Fibroblast of skin of left biceps (primary cell): ENCODE measurements at regions not wholly inside any gene's neighbourhood (a gene's known extent, or its start where the extent isn't known, plus 50 kb on each side); places are given as distances from the start of the nearest gene placed in this dataset.

Source experiments
- DNase-seq, 2 experiments: peaks; one replicate each; pipeline ENCODE4 v3.0.0-alpha.2; 2013; ENCODE audit warnings: low read depth in 2 of 2

- no peak for DNase-seq
These were observed 69.2 kb downstream of the INHBA start for GRCh38 chr7:41633690-41634089.

- DNase-seq, result no peak
These were observed 72.1 kb downstream of the INHBA start for GRCh38 chr7:41630741-41631140.

- peak; percentile 60 to 76 for DNase-seq
These were observed 73.2 kb downstream of the INHBA start for GRCh38 chr7:41629711-41630111.

GRCh38 chr7:41628901-41629300 lies 74.0 kb downstream of the INHBA start:
- DNase-seq, result no peak

GRCh38 chr7:41627645-41628298 lies 75.1 kb downstream of the INHBA start:
- DNase-seq, result no peak

GRCh38 chr7:41624818-41625217 lies 78.1 kb downstream of the INHBA start:
- no peak for DNase-seq

- DNase-seq, result no peak
These were observed 80.7 kb downstream of the INHBA start for GRCh38 chr7:41621953-41622831.

GRCh38 chr7:41617987-41618386 lies 84.9 kb downstream of the INHBA start:
- DNase-seq, result no peak

GRCh38 chr7:41612798-41613197 lies 90.1 kb downstream of the INHBA start:
- DNase-seq, result no peak

- DNase-seq, result no peak
These were observed 90.5 kb downstream of the INHBA start for GRCh38 chr7:41612386-41612785.

- DNase-seq, result no peak
These were observed 94.4 kb downstream of the INHBA start for GRCh38 chr7:41608447-41608846.

GRCh38 chr7:41603985-41604384 lies 98.9 kb downstream of the INHBA start:
- no peak for DNase-seq

- DNase-seq, result no peak
These were observed 103.1 kb downstream of the INHBA start for GRCh38 chr7:41599760-41600159.

GRCh38 chr7:41592794-41593193 lies 110.1 kb downstream of the INHBA start:
- DNase-seq, result no peak

- no peak for DNase-seq
These were observed 110.7 kb downstream of the INHBA start for GRCh38 chr7:41592236-41592635.

GRCh38 chr7:41590986-41591385 lies 111.9 kb downstream of the INHBA start:
- DNase-seq, result no peak

GRCh38 chr7:41588341-41588740 lies 114.5 kb downstream of the INHBA start:
- DNase-seq, result no peak

- peak; percentile 23 to 33 for DNase-seq
These were observed 115.8 kb downstream of the INHBA start for GRCh38 chr7:41586931-41587640.

GRCh38 chr7:41584746-41585145 lies 118.1 kb downstream of the INHBA start:
- no peak for DNase-seq

GRCh38 chr7:41582116-41582515 lies 120.8 kb downstream of the INHBA start:
- no peak for DNase-seq

- DNase-seq, result no peak
These were observed 121.8 kb downstream of the INHBA start for GRCh38 chr7:41581041-41581440.
